KMS-11 (cell line): ENCODE measurements at regions not wholly inside any gene's neighbourhood (a gene's known extent, or its start where the extent isn't known, plus 50 kb on each side); places are given as distances from the start of the nearest gene placed in this dataset.
"Not testable (repeated sequence)": the region's sequence is repeated elsewhere in the genome, so short reads cannot be mapped to it uniquely, and the experiment has no call there.

Source experiments
- H2AFZ ChIP-seq: fragments of 200-600 bp; sonication (generic); 2 replicates; pipeline ENCODE4 v1.6.1; 2016; ENCODE audit warnings: antibody characterized with exemption, mixed run types, low read depth
- H3K27ac ChIP-seq: fragments of 200-600 bp; sonication (generic); 2 replicates; pipeline ENCODE4 v1.6.1; 2016; ENCODE audit warnings: mild to moderate bottlenecking, mixed run types
- H3K27me3 ChIP-seq: fragments of 200-600 bp; sonication (generic); 2 replicates; pipeline ENCODE4 v1.6.1; 2017; ENCODE audit warnings: mild to moderate bottlenecking, low read depth, mixed run types, moderate library complexity; ENCODE audit not compliant: insufficient read depth
- H3K36me3 ChIP-seq: fragments of 200-600 bp; sonication (generic); 2 replicates; pipeline ENCODE4 v1.6.1; 2017; ENCODE audit warnings: mild to moderate bottlenecking, mixed run types; ENCODE audit not compliant: insufficient read depth
- H3K4me1 ChIP-seq: fragments of 200-600 bp; sonication (generic); 2 replicates; pipeline ENCODE4 v1.6.1; 2016; ENCODE audit warnings: mild to moderate bottlenecking, low read depth, mixed run types; ENCODE audit not compliant: poor library complexity, severe bottlenecking
- H3K4me2 ChIP-seq: fragments of 200-600 bp; sonication (generic); 2 replicates; pipeline ENCODE4 v1.7.0; 2016; ENCODE audit warnings: mild to moderate bottlenecking, mixed run types
- H3K4me3 ChIP-seq: fragments of 200-600 bp; sonication (generic); IDR thresholded peaks from 2 replicates; pipeline ENCODE4 v1.6.1; 2017; ENCODE audit warnings: low read depth, low read length, mixed read lengths; ENCODE audit not compliant: insufficient read depth
- H3K79me2 ChIP-seq: fragments of 200-600 bp; sonication (generic); 2 replicates; pipeline ENCODE4 v1.6.1; 2016; ENCODE audit warnings: low read depth, mixed run types; ENCODE audit not compliant: insufficient read depth
- H3K9ac ChIP-seq: fragments of 200-600 bp; sonication (generic); 2 replicates; pipeline ENCODE4 v1.6.1; 2016; ENCODE audit warnings: mild to moderate bottlenecking, mixed run types
- H4K20me1 ChIP-seq: fragments of 200-600 bp; sonication (generic); 2 replicates; pipeline ENCODE4 v1.6.1; 2016; ENCODE audit warnings: mild to moderate bottlenecking, mixed run types; ENCODE audit not compliant: insufficient read depth
- CTCF ChIP-seq: fragments of 200-600 bp; sonication (generic); conservative IDR thresholded peaks from 2 replicates; pipeline ENCODE4 v1.6.1; 2017; ENCODE audit warnings: low read depth, mild to moderate bottlenecking, antibody characterized with exemption, low read length, moderate library complexity, mixed read lengths

GRCh38 chr2:106284255-106284654, 90.2 kb upstream of the UXS1 start:
- Histone ChIP-seq H3K4me2 (no peak overlapping the region), H2AFZ (no peak overlapping the region), H3K27me3 (no peaks in the 10 kb centered on the region), H3K79me2 (no peaks in the 10 kb centered on the region), H3K9ac (no peak overlapping the region), H4K20me1 (no peaks in the 10 kb centered on the region), H3K27ac (no peak overlapping the region), H3K36me3 (no peaks in the 10 kb centered on the region), H3K4me3 (no peak overlapping the region), H3K4me1 (no peaks in the 10 kb centered on the region)
- TF ChIP-seq CTCF = no peak

DNA sequence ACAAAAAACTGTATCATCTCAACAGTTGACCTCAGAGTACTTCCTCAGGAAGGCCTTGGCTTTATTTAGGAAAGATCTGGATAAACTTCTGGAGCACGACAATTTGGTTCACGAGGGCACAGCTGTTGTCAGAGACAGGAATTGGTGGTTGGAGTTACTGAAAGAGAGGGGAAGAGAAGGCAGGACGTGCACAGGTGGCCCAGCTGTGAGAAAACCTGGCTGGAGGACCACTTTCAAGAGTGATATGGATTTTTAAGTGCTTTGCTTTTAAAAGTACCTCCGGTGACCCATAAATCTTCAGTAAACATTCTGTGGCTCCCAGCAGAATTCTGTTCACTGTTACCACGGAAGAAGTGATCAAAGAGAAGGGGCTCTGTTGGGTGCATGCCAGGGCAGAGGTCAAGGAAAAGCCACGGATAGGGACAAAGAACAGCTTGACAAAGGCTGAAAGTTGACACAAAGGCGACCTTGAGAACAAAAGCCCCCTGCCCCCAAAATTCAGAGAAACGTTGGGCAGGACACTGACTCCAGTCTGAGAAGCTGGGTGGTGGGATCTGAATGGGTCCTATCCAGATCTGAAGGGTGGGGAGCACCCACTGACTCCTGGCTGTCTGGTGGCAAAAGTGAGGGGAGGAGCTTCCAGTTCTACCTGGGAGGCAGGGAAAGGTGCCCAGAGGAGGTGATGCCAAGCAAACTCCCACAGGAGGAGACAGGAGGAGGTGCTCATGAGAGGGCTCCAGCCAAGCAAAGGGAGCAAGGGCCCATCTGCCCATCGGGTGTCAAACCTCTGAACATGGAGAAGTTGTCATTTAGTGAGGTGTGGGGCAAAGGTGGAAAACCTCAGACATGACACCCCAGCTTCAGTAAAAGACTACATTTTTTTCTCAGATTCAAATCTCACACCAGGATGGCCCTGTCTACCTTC, 89.4 kb upstream of the UXS1 start:
- H3K4me1 ChIP-seq, H3K36me3 ChIP-seq, H4K20me1 ChIP-seq, H3K4me2 ChIP-seq, H3K79me2 ChIP-seq, H3K27me3 ChIP-seq, H3K27ac ChIP-seq, H3K9ac ChIP-seq, H2AFZ ChIP-seq, H3K4me3 ChIP-seq: not testable (repeated sequence)

- H3K4me1 ChIP-seq = no peaks in the 10 kb centered on the region
- no peaks in the 10 kb centered on the region for H3K36me3 ChIP-seq
- H2AFZ ChIP-seq = no peak overlapping the region
- H3K27ac ChIP-seq = no peak overlapping the region
- H3K4me3 ChIP-seq = no peak overlapping the region
- H3K27me3 ChIP-seq = no peaks in the 10 kb centered on the region
- H3K9ac ChIP-seq = no peak overlapping the region
- TF ChIP-seq CTCF = no peak
- H4K20me1 ChIP-seq = no peaks in the 10 kb centered on the region
- H3K4me2 ChIP-seq = no peak overlapping the region
- no peaks in the 10 kb centered on the region for H3K79me2 ChIP-seq
These were observed 88.5 kb upstream of the UXS1 start for GRCh38 chr2:106282462-106283170.

GRCh38 chr2:106281907-106282430, 87.9 kb upstream of the UXS1 start:
- not testable (repeated sequence) for H3K4me1 ChIP-seq, H2AFZ ChIP-seq, H3K9ac ChIP-seq, H3K27me3 ChIP-seq, H3K4me3 ChIP-seq, H3K4me2 ChIP-seq, H4K20me1 ChIP-seq, H3K36me3 ChIP-seq, H3K27ac ChIP-seq, H3K79me2 ChIP-seq

DNA sequence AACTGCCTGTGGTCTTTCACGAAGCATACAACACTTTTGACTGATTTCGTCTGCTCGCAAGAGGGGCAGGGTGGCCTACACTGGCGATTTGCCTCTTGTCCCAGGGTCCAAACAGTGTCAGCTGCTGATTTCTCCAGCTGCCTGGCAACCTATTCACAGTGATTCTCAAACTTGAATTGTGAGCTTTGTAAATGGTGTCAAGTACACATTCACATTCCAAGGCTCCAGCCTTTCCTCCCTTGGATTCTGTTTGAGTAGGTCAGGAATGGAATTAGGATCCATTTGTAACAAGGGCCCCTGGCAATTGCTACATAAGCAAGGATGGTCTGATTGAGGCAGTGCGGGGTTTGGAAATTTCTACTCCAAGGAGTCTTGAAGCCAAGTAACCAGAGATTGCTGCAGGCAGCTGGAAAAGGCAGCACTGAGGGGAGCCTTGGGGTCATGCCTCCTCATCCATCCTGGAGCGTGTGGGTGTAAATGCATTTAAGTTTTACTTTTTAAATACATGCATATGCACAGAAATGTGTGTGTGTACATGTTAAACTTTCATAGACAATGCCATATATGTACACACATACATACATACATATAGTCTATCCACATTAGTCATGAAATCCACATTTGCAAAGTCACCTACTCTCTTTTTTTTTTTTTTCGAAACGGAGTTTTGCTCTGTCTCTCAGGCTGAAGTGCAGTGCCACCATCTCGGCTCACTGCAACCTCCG, 86.8 kb upstream of the UXS1 start:
- Histone ChIP-seq H2AFZ (no peak overlapping the region), H3K4me1 (no peaks in the 10 kb centered on the region), H3K36me3 (no peaks in the 10 kb centered on the region), H3K79me2 (no peaks in the 10 kb centered on the region), H3K9ac (no peak overlapping the region), H3K27ac (no peak overlapping the region), H3K4me2 (no peak overlapping the region), H3K4me3 (no peak overlapping the region), H4K20me1 (no peaks in the 10 kb centered on the region), H3K27me3 (no peaks in the 10 kb centered on the region)
- no peak for TF ChIP-seq CTCF
